HFFc6 (cell line): ENCODE measurements at regions not wholly inside any gene's neighbourhood (a gene's known extent, or its start where the extent isn't known, plus 50 kb on each side); places are given as distances from the start of the nearest gene placed in this dataset.
"Not testable (repeated sequence)": the region's sequence is repeated elsewhere in the genome, so short reads cannot be mapped to it uniquely, and the experiment has no call there.

Experiments used
- DNase-seq: peaks from one replicate; pipeline ENCODE4 v3.0.0-alpha.2; 2018
- H3K27ac Mint-ChIP-seq: 2 replicates; pipeline ENCODE4 v1.8.0; 2020; ENCODE audit warnings: mild to moderate bottlenecking, mixed read lengths
- H3K27me3 Mint-ChIP-seq: 2 replicates; pipeline ENCODE4 v1.8.0; 2021; ENCODE audit warnings: mild to moderate bottlenecking, moderate library complexity, mixed read lengths; ENCODE audit not compliant: insufficient read depth
- H3K36me3 Mint-ChIP-seq: 2 replicates; pipeline ENCODE4 v1.8.0; 2021; ENCODE audit warnings: low read depth, mixed read lengths
- H3K4me1 Mint-ChIP-seq: 2 replicates; pipeline ENCODE4 v1.8.0; 2020; ENCODE audit warnings: low read depth, mixed read lengths
- H3K4me3 Mint-ChIP-seq: 2 replicates; pipeline ENCODE4 v1.8.0; 2020; ENCODE audit warnings: mild to moderate bottlenecking, moderate library complexity, mixed read lengths
- H3K9me3 Mint-ChIP-seq: 2 replicates; pipeline ENCODE4 v1.8.0; 2020; ENCODE audit warnings: mild to moderate bottlenecking, mixed read lengths
- TF ChIP-seq, protein P1 (sequence below): fragments of 200-600 bp; sonication (generic); IDR thresholded peaks from 2 replicates; pipeline ENCODE4 v1.5.0; 2021; ENCODE audit warnings: antibody characterized with exemption, mild to moderate bottlenecking

DNA sequence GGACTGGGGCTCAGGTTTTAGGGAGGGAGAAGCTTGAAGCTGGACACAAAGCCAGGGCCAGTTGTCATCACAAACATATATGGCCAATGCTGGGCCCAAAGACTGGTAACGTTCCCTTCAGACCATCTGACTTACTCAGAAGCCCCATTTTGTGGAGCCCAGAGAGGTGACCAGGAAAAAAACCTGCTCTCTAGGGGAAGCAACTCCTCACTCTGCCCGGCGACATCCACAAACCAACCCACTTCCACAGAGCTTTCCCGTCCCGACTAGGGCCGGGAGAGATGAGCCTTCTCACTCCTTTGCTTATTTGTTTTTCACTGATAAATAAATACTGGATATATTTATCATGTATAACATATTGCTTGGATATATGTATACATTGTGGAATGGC lies 180.9 kb upstream of the RTL1 start:
- Mint-ChIP-seq H3K27ac (no peak overlapping the region), H3K4me3 (no peak overlapping the region), H3K9me3 (no peaks in the 10 kb centered on the region; the same call in 1 of the 2 replicates), H3K36me3 (no peaks in the 10 kb centered on the region), H3K4me1 (no peaks in the 10 kb centered on the region), H3K27me3 (peaks cover 15% of the 10 kb centered on the region)
- TF ChIP-seq, protein P1, sequence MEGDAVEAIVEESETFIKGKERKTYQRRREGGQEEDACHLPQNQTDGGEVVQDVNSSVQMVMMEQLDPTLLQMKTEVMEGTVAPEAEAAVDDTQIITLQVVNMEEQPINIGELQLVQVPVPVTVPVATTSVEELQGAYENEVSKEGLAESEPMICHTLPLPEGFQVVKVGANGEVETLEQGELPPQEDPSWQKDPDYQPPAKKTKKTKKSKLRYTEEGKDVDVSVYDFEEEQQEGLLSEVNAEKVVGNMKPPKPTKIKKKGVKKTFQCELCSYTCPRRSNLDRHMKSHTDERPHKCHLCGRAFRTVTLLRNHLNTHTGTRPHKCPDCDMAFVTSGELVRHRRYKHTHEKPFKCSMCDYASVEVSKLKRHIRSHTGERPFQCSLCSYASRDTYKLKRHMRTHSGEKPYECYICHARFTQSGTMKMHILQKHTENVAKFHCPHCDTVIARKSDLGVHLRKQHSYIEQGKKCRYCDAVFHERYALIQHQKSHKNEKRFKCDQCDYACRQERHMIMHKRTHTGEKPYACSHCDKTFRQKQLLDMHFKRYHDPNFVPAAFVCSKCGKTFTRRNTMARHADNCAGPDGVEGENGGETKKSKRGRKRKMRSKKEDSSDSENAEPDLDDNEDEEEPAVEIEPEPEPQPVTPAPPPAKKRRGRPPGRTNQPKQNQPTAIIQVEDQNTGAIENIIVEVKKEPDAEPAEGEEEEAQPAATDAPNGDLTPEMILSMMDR: no peak
- no peak for DNase-seq

- Mint-ChIP-seq H3K27ac (no peak overlapping the region), H3K4me1 (0 out of 2 replicates have a peak, but pooled peaks cover 5% of the 10 kb centered on the region), H3K4me3 (no peak overlapping the region), H3K27me3 (peaks cover 8% of the 10 kb centered on the region), H3K36me3 (no peaks in the 10 kb centered on the region), H3K9me3 (no peaks in the 10 kb centered on the region; the same call in 1 of the 2 replicates)
- TF ChIP-seq, protein P1: no peak
- DNase-seq: no peak
These were observed 183.4 kb upstream of the RTL1 start for GRCh38 chr14:101086926-101087325.

GRCh38 chr14:101087614-101088394 lies 184.3 kb upstream of the RTL1 start:
- Mint-ChIP-seq H3K9me3 (no peaks in the 10 kb centered on the region; the same call in 1 of the 2 replicates), H3K27me3 (peaks cover 8% of the 10 kb centered on the region), H3K27ac (no peak overlapping the region), H3K36me3 (no peaks in the 10 kb centered on the region), H3K4me1 (0 out of 2 replicates have a peak, but pooled peaks cover 5% of the 10 kb centered on the region), H3K4me3 (no peak overlapping the region)
- TF ChIP-seq, protein P1: no peak
- no peak for DNase-seq

DNA sequence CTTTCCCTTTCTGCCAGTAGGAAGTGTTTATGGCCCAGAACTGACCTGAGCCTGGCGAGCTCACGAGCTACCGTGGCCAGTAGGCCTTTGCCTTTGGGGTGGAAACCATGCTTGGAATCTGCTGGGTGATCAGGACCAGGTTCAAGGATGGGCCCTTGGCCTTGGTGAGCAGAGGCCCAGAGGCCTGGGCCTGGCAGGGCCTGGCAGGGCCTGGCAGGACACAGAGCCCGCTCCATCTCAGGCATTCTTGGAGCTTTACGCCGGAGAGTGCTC lies 184.8 kb upstream of the RTL1 start:
- Mint-ChIP-seq H3K27ac (no peak overlapping the region), H3K4me3 (no peak overlapping the region), H3K36me3 (no peaks in the 10 kb centered on the region), H3K9me3 (no peaks in the 10 kb centered on the region; the same call in 1 of the 2 replicates), H3K4me1 (0 out of 2 replicates have a peak, but pooled peaks cover 5% of the 10 kb centered on the region), H3K27me3 (peaks cover 8% of the 10 kb centered on the region)
- DNase-seq: no peak
- TF ChIP-seq, protein P1: no peak

DNA sequence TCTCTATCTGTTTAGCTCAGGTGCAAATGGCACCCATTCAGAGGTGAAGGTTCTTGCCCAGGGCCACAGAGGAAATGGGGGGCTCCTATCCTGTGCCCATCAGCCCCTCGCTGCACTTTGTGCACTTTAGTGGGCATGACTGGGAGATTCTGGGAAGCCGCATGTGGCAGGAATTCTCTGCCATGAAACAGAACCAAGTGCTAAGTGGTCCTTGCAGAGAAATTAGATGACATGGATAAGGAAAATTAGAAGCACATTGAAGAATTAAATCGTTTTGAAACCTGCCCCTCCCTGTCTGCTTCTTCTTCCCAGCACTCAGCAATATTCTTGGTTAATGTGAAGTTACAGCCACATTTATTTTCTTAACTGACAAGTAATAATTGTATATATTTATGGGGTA lies 185.2 kb upstream of the RTL1 start:
- H3K9me3 Mint-ChIP-seq: no peaks in the 10 kb centered on the region
- H3K27me3 Mint-ChIP-seq: peaks cover 8% of the 10 kb centered on the region
- DNase-seq: no peak

GRCh38 chr14:101090478-101090877 lies 187.0 kb upstream of the RTL1 start:
- not testable (repeated sequence) for H3K27ac Mint-ChIP-seq, H3K4me3 Mint-ChIP-seq, H3K36me3 Mint-ChIP-seq, H3K27me3 Mint-ChIP-seq, H3K4me1 Mint-ChIP-seq, DNase-seq, H3K9me3 Mint-ChIP-seq

More for the DNA sequence above, 185.2 kb upstream of the RTL1 start:
- no peaks in the 10 kb centered on the region for H3K36me3 Mint-ChIP-seq
- TF ChIP-seq, protein P1: no peak
- H3K4me3 Mint-ChIP-seq: no peak overlapping the region
- H3K4me1 Mint-ChIP-seq: 0 out of 2 replicates have a peak, but pooled peaks cover 5% of the 10 kb centered on the region
- H3K27ac Mint-ChIP-seq: no peak overlapping the region
